ENCODE measurements at regions not wholly inside any gene's neighbourhood (a gene's known extent, or its start where the extent isn't known, plus 50 kb on each side); places are given as distances from the start of the nearest gene placed in this dataset.

GRCh38 chr19:27780367-27781075 is 1432.4 kb downstream of the UQCRFS1 start:
- no peak overlapping the region for H3T11ph ChIP-seq (ENCODE audit: low read length)
- no peaks in the 10 kb centered on the region for H4K20me1 ChIP-seq (ENCODE audit: control insufficient read depth, insufficient read depth, insufficient read length)
- WGBS (ENCODE audit: extremely low coverage, insufficient read length, low lambda C conversion rate): no CpG with 5 or more reads among the region's 10 CpGs
- no peak overlapping the region for H3K27ac ChIP-seq (ENCODE audit: insufficient read length, low read depth, low read length)
- H3K79me1 ChIP-seq (ENCODE audit: insufficient read depth, low read depth, low read length, poor library complexity, severe bottlenecking): peaks cover 3% of the 10 kb centered on the region
- peaks cover 1% of the 10 kb centered on the region for H3K9me3 ChIP-seq (ENCODE audit: control insufficient read depth, low read depth, low read length)
- H2BK12ac ChIP-seq (ENCODE audit: insufficient read length, low read depth, low read length): no peak overlapping the region
- no peak overlapping the region for H3K56ac ChIP-seq (ENCODE audit: insufficient read length, low read depth, low read length)
- no peaks in the 10 kb centered on the region for H3K4me1 ChIP-seq (ENCODE audit: insufficient read depth, low read length)
- Mint-ChIP-seq H3K27me3 (ENCODE audit: low read depth) (peaks cover 6% of the 10 kb centered on the region), H3K36me3 (ENCODE audit: insufficient read depth in 1 of 3, low read depth in 3 of 3) (peaks cover 37 to 80% (median 68%) of the 10 kb centered on the region in 3 experiments), H3K27ac (no peak overlapping the region), H3K9me3 (peaks cover 62 to 91% of the 10 kb centered on the region in 2 experiments), H3K4me1 (no peaks in the 10 kb centered on the region), H3K4me3 (no peak overlapping the region; a peak in 1 of 5 replicates)
- H2BK120ac ChIP-seq (ENCODE audit: low read depth, low read length, poor library complexity, severe bottlenecking): no peak overlapping the region
- no peak overlapping the region for H2BK20ac ChIP-seq (ENCODE audit: low read depth, low read length, poor library complexity, severe bottlenecking)
- TF ChIP-seq CTCF (conservative IDR thresholded peaks at IDR 0.05): no peak
- no peak overlapping the region for H2BK5ac ChIP-seq (ENCODE audit: insufficient read length, low read length)
- no peak overlapping the region for H4K91ac ChIP-seq (ENCODE audit: insufficient read length, low read depth, low read length)
- H3K23me2 ChIP-seq (ENCODE audit: insufficient read length, low read depth, low read length, poor library complexity, severe bottlenecking): no peaks in the 10 kb centered on the region
- no peak overlapping the region for H2AK5ac ChIP-seq (ENCODE audit: insufficient read length, low read length)
- no peak overlapping the region for H4K5ac ChIP-seq (ENCODE audit: insufficient read length, low read depth, low read length)
- no peak overlapping the region for H3K9ac ChIP-seq (ENCODE audit: extremely low read depth, insufficient read length, low read length)
- H3K79me2 ChIP-seq (ENCODE audit: insufficient read depth, low read length): no peaks in the 10 kb centered on the region
- no peak overlapping the region for H3K18ac ChIP-seq (ENCODE audit: insufficient read length, low read depth, low read length)
- H3K4me2 ChIP-seq (ENCODE audit: insufficient read depth, insufficient read length, low read length): no peak overlapping the region
- no peak overlapping the region for H3K14ac ChIP-seq (ENCODE audit: insufficient read depth, low read length)
- H3K4ac ChIP-seq (ENCODE audit: low read depth, low read length): no peak overlapping the region
- no peak overlapping the region for H4K8ac ChIP-seq (replicated peaks; ENCODE audit: insufficient read length, low read depth, low read length)
- no peak overlapping the region for H2BK15ac ChIP-seq (ENCODE audit: low read depth, low read length)
- DNase-seq: no peak
- no peak overlapping the region for H2AFZ ChIP-seq (ENCODE audit: low read length)
- no peaks in the 10 kb centered on the region for H3K27me3 ChIP-seq (ENCODE audit: insufficient read depth, low read length)
- no peak overlapping the region for H3K23ac ChIP-seq (ENCODE audit: insufficient read length, low read depth, low read length)
